ENCODE measurements at regions not wholly inside any gene's neighbourhood (a gene's known extent, or its start where the extent isn't known, plus 50 kb on each side); places are given as distances from the start of the nearest gene placed in this dataset.

- TF ChIP-seq NR2F2 (IDR thresholded peaks at IDR 0.05) (no peak), MAX (IDR thresholded peaks at IDR 0.05) (no peak), REST (IDR thresholded peaks at IDR 0.05) (no peak), SP1 (IDR thresholded peaks at IDR 0.05) (no peak), ATF3 (IDR thresholded peaks at IDR 0.05) (no peak), RXRA (IDR thresholded peaks at IDR 0.05) (no peak), RAD21 (IDR thresholded peaks at IDR 0.05) (no peak), JUND (IDR thresholded peaks at IDR 0.05) (no peak)
- TF ChIP-seq, protein P1, sequence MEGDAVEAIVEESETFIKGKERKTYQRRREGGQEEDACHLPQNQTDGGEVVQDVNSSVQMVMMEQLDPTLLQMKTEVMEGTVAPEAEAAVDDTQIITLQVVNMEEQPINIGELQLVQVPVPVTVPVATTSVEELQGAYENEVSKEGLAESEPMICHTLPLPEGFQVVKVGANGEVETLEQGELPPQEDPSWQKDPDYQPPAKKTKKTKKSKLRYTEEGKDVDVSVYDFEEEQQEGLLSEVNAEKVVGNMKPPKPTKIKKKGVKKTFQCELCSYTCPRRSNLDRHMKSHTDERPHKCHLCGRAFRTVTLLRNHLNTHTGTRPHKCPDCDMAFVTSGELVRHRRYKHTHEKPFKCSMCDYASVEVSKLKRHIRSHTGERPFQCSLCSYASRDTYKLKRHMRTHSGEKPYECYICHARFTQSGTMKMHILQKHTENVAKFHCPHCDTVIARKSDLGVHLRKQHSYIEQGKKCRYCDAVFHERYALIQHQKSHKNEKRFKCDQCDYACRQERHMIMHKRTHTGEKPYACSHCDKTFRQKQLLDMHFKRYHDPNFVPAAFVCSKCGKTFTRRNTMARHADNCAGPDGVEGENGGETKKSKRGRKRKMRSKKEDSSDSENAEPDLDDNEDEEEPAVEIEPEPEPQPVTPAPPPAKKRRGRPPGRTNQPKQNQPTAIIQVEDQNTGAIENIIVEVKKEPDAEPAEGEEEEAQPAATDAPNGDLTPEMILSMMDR (IDR thresholded peaks at IDR 0.05; ENCODE audit: low read depth, low read length, missing input control) = no peak
Observed at GRCh38 chr14:71725922-71726579, 206.2 kb upstream of the RGS6 start.
